ENCODE measurements at regions not wholly inside any gene's neighbourhood (a gene's known extent, or its start where the extent isn't known, plus 50 kb on each side); places are given as distances from the start of the nearest gene placed in this dataset.

- TF ChIP-seq CTCF (IDR thresholded peaks at IDR 0.05) (no peak), POLR2A (IDR thresholded peaks at IDR 0.05; ENCODE audit: low read depth) (no peak), EP300 (IDR thresholded peaks at IDR 0.05) (no peak)
These were observed 126.1 kb upstream of the STXBP5 start for GRCh38 chr6:147078106-147078505.
